ENCODE measurements at regions not wholly inside any gene's neighbourhood (a gene's known extent, or its start where the extent isn't known, plus 50 kb on each side); places are given as distances from the start of the nearest gene placed in this dataset.

- H3K27me3 ChIP-seq (ENCODE audit: insufficient read depth) = no peaks in the 10 kb centered on the region
- peak; percentile 72 for ATAC-seq
- TF ChIP-seq, protein P1, sequence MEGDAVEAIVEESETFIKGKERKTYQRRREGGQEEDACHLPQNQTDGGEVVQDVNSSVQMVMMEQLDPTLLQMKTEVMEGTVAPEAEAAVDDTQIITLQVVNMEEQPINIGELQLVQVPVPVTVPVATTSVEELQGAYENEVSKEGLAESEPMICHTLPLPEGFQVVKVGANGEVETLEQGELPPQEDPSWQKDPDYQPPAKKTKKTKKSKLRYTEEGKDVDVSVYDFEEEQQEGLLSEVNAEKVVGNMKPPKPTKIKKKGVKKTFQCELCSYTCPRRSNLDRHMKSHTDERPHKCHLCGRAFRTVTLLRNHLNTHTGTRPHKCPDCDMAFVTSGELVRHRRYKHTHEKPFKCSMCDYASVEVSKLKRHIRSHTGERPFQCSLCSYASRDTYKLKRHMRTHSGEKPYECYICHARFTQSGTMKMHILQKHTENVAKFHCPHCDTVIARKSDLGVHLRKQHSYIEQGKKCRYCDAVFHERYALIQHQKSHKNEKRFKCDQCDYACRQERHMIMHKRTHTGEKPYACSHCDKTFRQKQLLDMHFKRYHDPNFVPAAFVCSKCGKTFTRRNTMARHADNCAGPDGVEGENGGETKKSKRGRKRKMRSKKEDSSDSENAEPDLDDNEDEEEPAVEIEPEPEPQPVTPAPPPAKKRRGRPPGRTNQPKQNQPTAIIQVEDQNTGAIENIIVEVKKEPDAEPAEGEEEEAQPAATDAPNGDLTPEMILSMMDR (conservative IDR thresholded peaks at IDR 0.05; ENCODE audit: low read depth in 2 of 2) = no peak
- TF ChIP-seq JUNB (IDR thresholded peaks at IDR 0.05; ENCODE audit: unreplicated experiment) = no peak
- no peak for TF ChIP-seq NANOG (IDR thresholded peaks at IDR 0.05; ENCODE audit: borderline replicate concordance)
- TF ChIP-seq REST (IDR thresholded peaks at IDR 0.05; ENCODE audit: unreplicated experiment) = no peak
- TF ChIP-seq, protein P2, sequence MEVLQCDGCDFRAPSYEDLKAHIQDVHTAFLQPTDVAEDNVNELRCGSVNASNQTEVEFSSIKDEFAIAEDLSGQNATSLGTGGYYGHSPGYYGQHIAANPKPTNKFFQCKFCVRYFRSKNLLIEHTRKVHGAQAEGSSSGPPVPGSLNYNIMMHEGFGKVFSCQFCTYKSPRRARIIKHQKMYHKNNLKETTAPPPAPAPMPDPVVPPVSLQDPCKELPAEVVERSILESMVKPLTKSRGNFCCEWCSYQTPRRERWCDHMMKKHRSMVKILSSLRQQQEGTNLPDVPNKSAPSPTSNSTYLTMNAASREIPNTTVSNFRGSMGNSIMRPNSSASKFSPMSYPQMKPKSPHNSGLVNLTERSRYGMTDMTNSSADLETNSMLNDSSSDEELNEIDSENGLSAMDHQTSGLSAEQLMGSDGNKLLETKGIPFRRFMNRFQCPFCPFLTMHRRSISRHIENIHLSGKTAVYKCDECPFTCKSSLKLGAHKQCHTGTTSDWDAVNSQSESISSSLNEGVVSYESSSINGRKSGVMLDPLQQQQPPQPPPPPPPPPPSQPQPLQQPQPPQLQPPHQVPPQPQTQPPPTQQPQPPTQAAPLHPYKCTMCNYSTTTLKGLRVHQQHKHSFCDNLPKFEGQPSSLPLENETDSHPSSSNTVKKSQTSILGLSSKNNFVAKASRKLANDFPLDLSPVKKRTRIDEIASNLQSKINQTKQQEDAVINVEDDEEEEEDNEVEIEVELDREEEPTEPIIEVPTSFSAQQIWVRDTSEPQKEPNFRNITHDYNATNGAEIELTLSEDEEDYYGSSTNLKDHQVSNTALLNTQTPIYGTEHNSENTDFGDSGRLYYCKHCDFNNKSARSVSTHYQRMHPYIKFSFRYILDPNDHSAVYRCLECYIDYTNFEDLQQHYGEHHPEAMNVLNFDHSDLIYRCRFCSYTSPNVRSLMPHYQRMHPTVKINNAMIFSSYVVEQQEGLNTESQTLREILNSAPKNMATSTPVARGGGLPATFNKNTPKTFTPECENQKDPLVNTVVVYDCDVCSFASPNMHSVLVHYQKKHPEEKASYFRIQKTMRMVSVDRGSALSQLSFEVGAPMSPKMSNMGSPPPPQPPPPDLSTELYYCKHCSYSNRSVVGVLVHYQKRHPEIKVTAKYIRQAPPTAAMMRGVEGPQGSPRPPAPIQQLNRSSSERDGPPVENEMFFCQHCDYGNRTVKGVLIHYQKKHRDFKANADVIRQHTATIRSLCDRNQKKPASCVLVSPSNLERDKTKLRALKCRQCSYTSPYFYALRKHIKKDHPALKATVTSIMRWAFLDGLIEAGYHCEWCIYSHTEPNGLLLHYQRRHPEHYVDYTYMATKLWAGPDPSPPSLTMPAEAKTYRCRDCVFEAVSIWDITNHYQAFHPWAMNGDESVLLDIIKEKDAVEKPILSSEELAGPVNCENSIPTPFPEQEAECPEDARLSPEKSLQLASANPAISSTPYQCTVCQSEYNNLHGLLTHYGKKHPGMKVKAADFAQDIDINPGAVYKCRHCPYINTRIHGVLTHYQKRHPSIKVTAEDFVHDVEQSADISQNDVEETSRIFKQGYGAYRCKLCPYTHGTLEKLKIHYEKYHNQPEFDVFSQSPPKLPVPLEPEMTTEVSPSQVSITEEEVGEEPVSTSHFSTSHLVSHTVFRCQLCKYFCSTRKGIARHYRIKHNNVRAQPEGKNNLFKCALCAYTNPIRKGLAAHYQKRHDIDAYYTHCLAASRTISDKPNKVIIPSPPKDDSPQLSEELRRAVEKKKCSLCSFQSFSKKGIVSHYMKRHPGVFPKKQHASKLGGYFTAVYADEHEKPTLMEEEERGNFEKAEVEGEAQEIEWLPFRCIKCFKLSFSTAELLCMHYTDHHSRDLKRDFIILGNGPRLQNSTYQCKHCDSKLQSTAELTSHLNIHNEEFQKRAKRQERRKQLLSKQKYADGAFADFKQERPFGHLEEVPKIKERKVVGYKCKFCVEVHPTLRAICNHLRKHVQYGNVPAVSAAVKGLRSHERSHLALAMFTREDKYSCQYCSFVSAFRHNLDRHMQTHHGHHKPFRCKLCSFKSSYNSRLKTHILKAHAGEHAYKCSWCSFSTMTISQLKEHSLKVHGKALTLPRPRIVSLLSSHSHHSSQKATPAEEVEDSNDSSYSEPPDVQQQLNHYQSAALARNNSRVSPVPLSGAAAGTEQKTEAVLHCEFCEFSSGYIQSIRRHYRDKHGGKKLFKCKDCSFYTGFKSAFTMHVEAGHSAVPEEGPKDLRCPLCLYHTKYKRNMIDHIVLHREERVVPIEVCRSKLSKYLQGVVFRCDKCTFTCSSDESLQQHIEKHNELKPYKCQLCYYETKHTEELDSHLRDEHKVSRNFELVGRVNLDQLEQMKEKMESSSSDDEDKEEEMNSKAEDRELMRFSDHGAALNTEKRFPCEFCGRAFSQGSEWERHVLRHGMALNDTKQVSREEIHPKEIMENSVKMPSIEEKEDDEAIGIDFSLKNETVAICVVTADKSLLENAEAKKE (CRISPR knock-in tag; IDR thresholded peaks at IDR 0.05) = no peak
- no peak for TF ChIP-seq STAT1 (IDR thresholded peaks at IDR 0.05; ENCODE audit: unreplicated experiment)
- TF ChIP-seq EZH2 (IDR thresholded peaks at IDR 0.05; ENCODE audit: low read depth, unreplicated experiment) = no peak
- TF ChIP-seq POLR2AphosphoS5 (IDR thresholded peaks at IDR 0.05; ENCODE audit: low read depth) = no peak
- TF ChIP-seq ZNF114 (CRISPR knock-in tag; IDR thresholded peaks at IDR 0.05) = no peak
- TF ChIP-seq, protein P3, sequence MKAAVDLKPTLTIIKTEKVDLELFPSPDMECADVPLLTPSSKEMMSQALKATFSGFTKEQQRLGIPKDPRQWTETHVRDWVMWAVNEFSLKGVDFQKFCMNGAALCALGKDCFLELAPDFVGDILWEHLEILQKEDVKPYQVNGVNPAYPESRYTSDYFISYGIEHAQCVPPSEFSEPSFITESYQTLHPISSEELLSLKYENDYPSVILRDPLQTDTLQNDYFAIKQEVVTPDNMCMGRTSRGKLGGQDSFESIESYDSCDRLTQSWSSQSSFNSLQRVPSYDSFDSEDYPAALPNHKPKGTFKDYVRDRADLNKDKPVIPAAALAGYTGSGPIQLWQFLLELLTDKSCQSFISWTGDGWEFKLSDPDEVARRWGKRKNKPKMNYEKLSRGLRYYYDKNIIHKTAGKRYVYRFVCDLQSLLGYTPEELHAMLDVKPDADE (IDR thresholded peaks at IDR 0.05) = no peak
- no peaks in the 10 kb centered on the region for H3F3A ChIP-seq (replicated peaks; ENCODE audit: low read depth)
- no peak overlapping the region for H3K4me3 ChIP-seq
- H2AFZ ChIP-seq = peak overlapping the region; percentile 78
- no peaks in the 10 kb centered on the region for H3K36me3 Mint-ChIP-seq (ENCODE audit: low read depth)
- no peak overlapping the region for H3K4me2 ChIP-seq
- DNase-seq (ENCODE audit: low spot score) = peak; percentile 32
- H3K9me2 ChIP-seq (ENCODE audit: insufficient read depth) = peaks cover 5% of the 10 kb centered on the region; the same call in 1 of the 2 replicates
- peak overlapping the region; percentile 8; the same call in 1 of the 2 replicates for H3K27ac Mint-ChIP-seq
- no peaks in the 10 kb centered on the region for H3K79me2 ChIP-seq (replicated peaks; ENCODE audit: insufficient read depth)
- H3K9me3 Mint-ChIP-seq = no peaks in the 10 kb centered on the region
- H3K4me3 Mint-ChIP-seq = no peak overlapping the region
- H3K4me1 ChIP-seq (ENCODE audit: insufficient read depth) = peaks cover 12% of the 10 kb centered on the region; the same call in 1 of the 2 replicates
- H3K27ac ChIP-seq (ENCODE audit: low read depth) = no peak overlapping the region
- peaks cover 19% of the 10 kb centered on the region for H3K4me1 Mint-ChIP-seq
- H4K20me1 ChIP-seq (replicated peaks; ENCODE audit: insufficient read depth) = no peaks in the 10 kb centered on the region
- H3K27me3 Mint-ChIP-seq (ENCODE audit: insufficient read depth, low read depth, poor library complexity) = no peaks in the 10 kb centered on the region
- H3K36me3 ChIP-seq (ENCODE audit: insufficient read depth) = no peaks in the 10 kb centered on the region
Observed at GRCh38 chr21:16775076-16775475, 737.8 kb upstream of the CXADR start.

Data from GM23338 (cell line).